ENCODE measurements at regions not wholly inside any gene's neighbourhood (a gene's known extent, or its start where the extent isn't known, plus 50 kb on each side); places are given as distances from the start of the nearest gene placed in this dataset.

DNA sequence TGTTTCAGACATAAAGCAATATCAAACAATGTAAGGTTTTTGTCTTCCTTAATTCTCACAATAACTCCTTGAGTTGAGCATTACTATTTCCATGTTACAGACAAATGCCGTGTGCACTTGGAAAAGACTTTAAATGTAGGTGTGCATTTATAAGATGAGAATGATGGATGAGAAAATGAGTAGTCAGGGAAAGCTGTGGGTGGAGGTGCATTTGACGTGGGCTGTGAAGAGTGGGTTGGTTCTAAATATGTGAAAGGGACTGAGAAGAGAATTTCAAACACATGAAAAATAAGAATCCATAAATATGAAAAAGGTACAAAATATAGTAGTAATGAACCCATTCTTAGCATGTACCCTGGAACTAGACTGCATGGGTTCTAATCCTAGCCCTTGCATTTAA is 171.6 kb upstream of the PPP2R2B start:
- WGBS (ENCODE audit: extremely low coverage, insufficient coverage, insufficient read length): 100% methylated on average over 1 of the region's 2 CpGs
- no peak overlapping the region for H3K4ac ChIP-seq (ENCODE audit: low read depth, low read length)
- no peak overlapping the region for H2BK12ac ChIP-seq (ENCODE audit: low read length)
- H3K4me1 ChIP-seq (ENCODE audit: control insufficient read depth in 1 of 2, insufficient read depth in 2 of 2, low read length in 2 of 2): peaks cover 0 to 4% of the 10 kb centered on the region in 2 experiments
- no peak overlapping the region for H4K91ac ChIP-seq (ENCODE audit: low read depth, low read length)
- no peaks in the 10 kb centered on the region for H3K36me3 ChIP-seq (ENCODE audit: control insufficient read depth in 1 of 2, insufficient read depth in 2 of 2, low read length in 2 of 2)
- H4K12ac ChIP-seq (ENCODE audit: low read depth, low read length): no peak overlapping the region
- no peaks in the 10 kb centered on the region for H3K79me2 ChIP-seq (ENCODE audit: control insufficient read depth, insufficient read depth, low read length, poor library complexity)
- H3K27me3 ChIP-seq (ENCODE audit: insufficient read depth, low read length): no peaks in the 10 kb centered on the region
- no peak overlapping the region for H3K27ac ChIP-seq (ENCODE audit: low read depth, low read length)
- H2BK120ac ChIP-seq (ENCODE audit: insufficient read depth, low read length, poor library complexity): no peak overlapping the region
- no peak overlapping the region for H3K14ac ChIP-seq (ENCODE audit: low read length)
- H3K4me3 ChIP-seq (ENCODE audit: low read depth, low read length): no peak overlapping the region
- DNase-seq: no peak
- no peak overlapping the region for H2AK5ac ChIP-seq (ENCODE audit: low read length)
- no peak overlapping the region for H2AFZ ChIP-seq (ENCODE audit: insufficient read depth, low read length, poor library complexity)
- no peak overlapping the region for H4K8ac ChIP-seq (ENCODE audit: low read depth, low read length)
- H3K9ac ChIP-seq (ENCODE audit: low read length): no peak overlapping the region
- no peak overlapping the region for H3K4me2 ChIP-seq (ENCODE audit: low read length)
- no peak overlapping the region for H3K18ac ChIP-seq (ENCODE audit: low read length)
- H3K23ac ChIP-seq (ENCODE audit: low read length): no peak overlapping the region
- peaks cover 2% of the 10 kb centered on the region for H3K79me1 ChIP-seq (ENCODE audit: low read length)
- H3K9me3 ChIP-seq (ENCODE audit: insufficient read depth, low read depth, low read length): no peaks in the 10 kb centered on the region
- H2BK5ac ChIP-seq (ENCODE audit: low read depth, low read length, poor library complexity): no peak overlapping the region

DNA sequence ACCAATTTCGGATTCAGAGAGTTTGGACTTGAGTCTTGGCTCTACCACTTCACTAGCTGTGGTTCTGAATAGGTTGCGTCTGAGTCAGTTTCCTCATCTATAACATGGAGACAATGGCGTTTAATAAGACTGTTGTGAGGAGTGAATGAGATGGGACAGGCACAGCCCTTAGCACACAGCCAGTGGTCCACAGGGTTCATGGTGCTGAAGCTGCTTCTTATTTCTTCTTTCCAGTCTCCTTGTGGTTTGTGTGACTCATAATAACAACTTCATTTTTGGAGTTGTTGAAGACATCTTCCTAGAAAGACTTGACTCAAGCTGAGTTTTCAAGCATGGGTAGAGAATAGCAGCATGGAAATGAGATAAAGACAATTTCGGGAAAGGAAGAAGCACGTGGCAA is 172.6 kb upstream of the PPP2R2B start:
- Histone ChIP-seq H4K91ac (ENCODE audit: low read depth, low read length) (no peak overlapping the region), H3K27me3 (ENCODE audit: insufficient read depth, low read length) (no peaks in the 10 kb centered on the region), H2AFZ (ENCODE audit: insufficient read depth, low read length, poor library complexity) (no peak overlapping the region), H2BK12ac (ENCODE audit: low read length) (no peak overlapping the region), H3K79me1 (ENCODE audit: low read length) (no peaks in the 10 kb centered on the region), H2BK120ac (ENCODE audit: insufficient read depth, low read length, poor library complexity) (no peak overlapping the region), H3K18ac (ENCODE audit: low read length) (no peak overlapping the region), H3K4me2 (ENCODE audit: low read length) (no peak overlapping the region), H3K27ac (ENCODE audit: low read depth, low read length) (no peak overlapping the region), H4K8ac (ENCODE audit: low read depth, low read length) (no peak overlapping the region), H3K79me2 (ENCODE audit: control insufficient read depth, insufficient read depth, low read length, poor library complexity) (no peaks in the 10 kb centered on the region), H3K4me1 (ENCODE audit: control insufficient read depth in 1 of 2, insufficient read depth in 2 of 2, low read length in 2 of 2) (no peaks in the 10 kb centered on the region), H3K14ac (ENCODE audit: low read length) (no peak overlapping the region), H3K36me3 (ENCODE audit: control insufficient read depth in 1 of 2, insufficient read depth in 2 of 2, low read length in 2 of 2) (no peaks in the 10 kb centered on the region), H4K12ac (ENCODE audit: low read depth, low read length) (no peak overlapping the region), H3K23ac (ENCODE audit: low read length) (no peak overlapping the region), H2AK5ac (ENCODE audit: low read length) (no peak overlapping the region), H3K9me3 (ENCODE audit: insufficient read depth, low read depth, low read length) (no peaks in the 10 kb centered on the region), H3K4me3 (ENCODE audit: low read depth, low read length) (no peak overlapping the region), H3K9ac (ENCODE audit: low read length) (no peak overlapping the region), H3K4ac (ENCODE audit: low read depth, low read length) (no peak overlapping the region), H2BK5ac (ENCODE audit: low read depth, low read length, poor library complexity) (no peak overlapping the region)
- DNase-seq: no peak
- no CpG with 5 or more reads among the region's 5 CpGs for WGBS (ENCODE audit: extremely low coverage, insufficient coverage, insufficient read length)

- no peak overlapping the region for H3K18ac ChIP-seq (ENCODE audit: low read length)
- no peak overlapping the region for H3K23ac ChIP-seq (ENCODE audit: low read length)
- H3K9ac ChIP-seq (ENCODE audit: low read length): no peak overlapping the region
- no peak overlapping the region for H3K4me2 ChIP-seq (ENCODE audit: low read length)
- H3K14ac ChIP-seq (ENCODE audit: low read length): no peak overlapping the region
- no peaks in the 10 kb centered on the region for H3K79me1 ChIP-seq (ENCODE audit: low read length)
- H4K12ac ChIP-seq (ENCODE audit: low read depth, low read length): no peak overlapping the region
- no peak overlapping the region for H3K4ac ChIP-seq (ENCODE audit: low read depth, low read length)
- H3K79me2 ChIP-seq (ENCODE audit: control insufficient read depth, insufficient read depth, low read length, poor library complexity): no peaks in the 10 kb centered on the region
- no peak overlapping the region for H2BK120ac ChIP-seq (ENCODE audit: insufficient read depth, low read length, poor library complexity)
- H4K8ac ChIP-seq (ENCODE audit: low read depth, low read length): no peak overlapping the region
- no peak overlapping the region for H2BK5ac ChIP-seq (ENCODE audit: low read depth, low read length, poor library complexity)
- no peaks in the 10 kb centered on the region for H3K4me1 ChIP-seq (ENCODE audit: control insufficient read depth in 1 of 2, insufficient read depth in 2 of 2, low read length in 2 of 2)
- no peak for DNase-seq
- H3K9me3 ChIP-seq (ENCODE audit: insufficient read depth, low read depth, low read length): no peaks in the 10 kb centered on the region
- no peak overlapping the region for H4K91ac ChIP-seq (ENCODE audit: low read depth, low read length)
- H2AK5ac ChIP-seq (ENCODE audit: low read length): no peak overlapping the region
- H2AFZ ChIP-seq (ENCODE audit: insufficient read depth, low read length, poor library complexity): no peak overlapping the region
- no peak overlapping the region for H3K27ac ChIP-seq (ENCODE audit: low read depth, low read length)
- H3K27me3 ChIP-seq (ENCODE audit: insufficient read depth, low read length): no peaks in the 10 kb centered on the region
- no peak overlapping the region for H3K4me3 ChIP-seq (ENCODE audit: low read depth, low read length)
- no peaks in the 10 kb centered on the region for H3K36me3 ChIP-seq (ENCODE audit: control insufficient read depth in 1 of 2, insufficient read depth in 2 of 2, low read length in 2 of 2)
- WGBS (ENCODE audit: extremely low coverage, insufficient coverage, insufficient read length): no CpG with 5 or more reads among the region's 4 CpGs
- H2BK12ac ChIP-seq (ENCODE audit: low read length): no peak overlapping the region
These were observed 174.0 kb upstream of the PPP2R2B start for GRCh38 chr5:147052519-147052918.

- Histone ChIP-seq H3K4me3 (ENCODE audit: low read depth, low read length) (no peak overlapping the region), H3K14ac (ENCODE audit: low read length) (no peak overlapping the region), H3K23ac (ENCODE audit: low read length) (no peak overlapping the region), H3K79me2 (ENCODE audit: control insufficient read depth, insufficient read depth, low read length, poor library complexity) (no peaks in the 10 kb centered on the region), H3K9ac (ENCODE audit: low read length) (no peak overlapping the region), H2BK12ac (ENCODE audit: low read length) (no peak overlapping the region), H4K12ac (ENCODE audit: low read depth, low read length) (no peak overlapping the region), H3K9me3 (ENCODE audit: insufficient read depth, low read depth, low read length) (no peaks in the 10 kb centered on the region), H4K91ac (ENCODE audit: low read depth, low read length) (no peak overlapping the region), H3K27ac (ENCODE audit: low read depth, low read length) (no peak overlapping the region), H3K18ac (ENCODE audit: low read length) (no peak overlapping the region), H3K36me3 (ENCODE audit: control insufficient read depth in 1 of 2, insufficient read depth in 2 of 2, low read length in 2 of 2) (no peaks in the 10 kb centered on the region), H3K4ac (ENCODE audit: low read depth, low read length) (no peak overlapping the region), H3K4me1 (ENCODE audit: control insufficient read depth in 1 of 2, insufficient read depth in 2 of 2, low read length in 2 of 2) (no peaks in the 10 kb centered on the region), H2AFZ (ENCODE audit: insufficient read depth, low read length, poor library complexity) (no peak overlapping the region), H2BK120ac (ENCODE audit: insufficient read depth, low read length, poor library complexity) (no peak overlapping the region), H3K79me1 (ENCODE audit: low read length) (no peaks in the 10 kb centered on the region), H2AK5ac (ENCODE audit: low read length) (no peak overlapping the region), H4K8ac (ENCODE audit: low read depth, low read length) (no peak overlapping the region), H3K27me3 (ENCODE audit: insufficient read depth, low read length) (no peaks in the 10 kb centered on the region), H3K4me2 (ENCODE audit: low read length) (no peak overlapping the region), H2BK5ac (ENCODE audit: low read depth, low read length, poor library complexity) (no peak overlapping the region)
- WGBS (ENCODE audit: extremely low coverage, insufficient coverage, insufficient read length): no CpG with 5 or more reads among the region's 5 CpGs
- no peak for DNase-seq
These were observed 176.7 kb upstream of the PPP2R2B start for GRCh38 chr5:147055089-147055826.

All from trophoblast cell (in vitro differentiated cells and primary cell).